Midbrain (tissue), 1 donor: ENCODE measurements at regions not wholly inside any gene's neighbourhood (a gene's known extent, or its start where the extent isn't known, plus 50 kb on each side); places are given as distances from the start of the nearest gene placed in this dataset.
"Not testable (repeated sequence)": the region's sequence is repeated elsewhere in the genome, so short reads cannot be mapped to it uniquely, and the experiment has no call there.

Source experiments
- DNase-seq: peaks from one replicate; lab custom pipeline; 2025; lab: John Stamatoyannopoulos, UW

DNA sequence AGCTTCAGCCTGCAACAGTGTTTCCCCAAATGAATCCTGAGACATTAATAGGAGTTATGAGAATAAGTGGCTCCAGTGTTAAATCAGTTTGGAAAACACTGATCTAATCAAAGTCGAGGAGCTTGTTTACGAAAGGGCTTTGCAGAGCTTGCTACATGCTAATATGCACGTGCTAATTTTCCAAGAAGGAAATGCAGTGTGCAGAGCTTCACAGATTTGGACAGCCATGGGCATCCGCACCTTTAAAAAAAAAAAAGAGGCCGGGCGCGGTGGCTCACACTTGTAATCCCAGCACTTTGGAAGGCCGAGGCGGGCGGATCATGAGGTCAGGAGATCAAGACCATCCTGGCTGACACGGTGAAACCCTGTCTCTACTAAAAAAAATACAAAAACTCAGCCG, 79.7 kb upstream of the LMO2 start:
- not testable (repeated sequence) for DNase-seq

DNA sequence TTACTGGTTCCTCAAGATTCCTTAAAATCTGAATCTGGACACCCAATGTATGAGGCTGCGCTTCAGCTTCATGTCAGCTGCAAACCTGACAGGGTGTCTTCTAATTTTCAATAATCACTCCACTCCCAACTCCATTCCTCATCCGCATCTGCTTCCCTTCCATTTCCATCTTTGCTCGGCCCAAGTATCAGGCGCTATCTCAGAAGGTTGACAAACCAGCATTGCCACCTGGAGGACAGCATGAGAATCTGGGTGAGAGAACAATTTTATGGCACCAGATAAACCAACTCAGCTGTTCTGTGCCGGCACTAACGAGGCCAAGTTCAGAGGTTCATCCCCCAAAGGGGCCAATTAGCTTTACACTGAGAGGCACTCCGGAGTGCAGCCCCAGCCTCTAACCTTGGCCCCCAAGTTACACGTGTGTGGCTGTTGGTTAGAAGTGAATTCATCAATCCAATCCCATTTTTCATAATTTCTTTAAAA, 79.1 kb upstream of the LMO2 start:
- peak; percentile 50 for DNase-seq

DNA sequence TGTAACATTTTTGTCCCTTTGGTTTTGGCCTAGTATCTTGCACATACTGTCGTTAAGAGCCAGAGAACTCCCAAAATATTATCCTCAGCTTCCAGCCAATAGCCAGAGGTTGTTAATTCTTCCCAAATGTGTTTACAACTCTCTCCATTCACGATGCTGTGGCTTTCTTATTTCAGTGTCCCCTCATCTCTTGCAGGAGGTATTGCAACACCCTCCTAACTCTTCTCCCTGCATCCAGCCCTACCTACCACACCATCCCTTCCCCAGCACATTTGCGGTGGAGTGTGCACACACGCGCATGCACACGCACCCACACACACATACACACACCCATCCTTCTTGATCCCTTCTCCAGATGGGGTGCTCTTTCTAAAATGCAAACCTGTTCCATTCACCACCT, 75.6 kb upstream of the LMO2 start:
- DNase-seq = no peak

DNA sequence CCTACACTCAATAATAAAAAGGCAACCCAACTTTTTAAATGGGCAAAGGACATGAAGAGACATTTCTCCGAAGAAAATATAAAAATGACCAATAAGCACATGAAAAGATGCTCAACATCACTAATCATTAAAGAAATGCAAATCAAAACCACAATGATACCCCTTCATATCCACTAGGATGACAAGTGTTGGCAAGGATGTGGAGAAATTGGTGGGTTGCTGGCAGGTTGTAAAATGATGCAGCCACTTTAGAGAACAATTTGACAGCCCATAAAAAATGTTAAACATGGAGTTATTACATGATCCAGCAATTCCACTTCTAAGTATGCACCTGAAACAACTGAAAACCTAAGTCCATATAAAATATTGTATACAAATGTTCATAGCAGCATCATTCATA, 73.2 kb upstream of the LMO2 start:
- DNase-seq = no peak

DNA sequence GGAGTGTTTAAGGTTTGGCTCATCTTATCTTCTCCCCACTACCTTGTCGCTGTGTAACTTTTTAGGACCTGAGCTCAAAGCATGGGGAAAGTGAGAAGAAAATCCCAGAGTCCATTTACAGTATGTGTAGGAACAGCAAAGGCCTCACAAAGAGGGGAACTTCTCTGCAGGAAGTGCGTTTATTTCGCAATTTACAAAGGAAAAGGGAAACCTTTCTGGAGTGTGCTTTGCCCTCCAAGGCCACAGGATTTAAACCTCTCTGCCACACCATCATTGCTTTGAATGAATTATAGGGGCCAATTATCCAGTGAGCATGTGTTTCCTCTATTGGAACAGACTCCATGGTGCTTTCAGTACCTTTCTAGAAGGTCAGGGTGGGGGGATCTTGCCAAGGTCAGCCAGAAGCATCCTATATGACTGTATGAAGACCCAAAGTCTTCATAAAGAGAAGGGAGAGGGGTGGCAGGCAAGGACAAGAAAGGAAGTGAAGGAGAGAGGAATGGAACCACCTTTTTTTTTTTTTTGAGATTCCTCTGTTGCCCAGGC, 68.1 kb upstream of the LMO2 start:
- DNase-seq = no peak

- no peak for DNase-seq
These were observed 65.5 kb upstream of the LMO2 start for GRCh38 chr11:33957304-33957917.

DNA sequence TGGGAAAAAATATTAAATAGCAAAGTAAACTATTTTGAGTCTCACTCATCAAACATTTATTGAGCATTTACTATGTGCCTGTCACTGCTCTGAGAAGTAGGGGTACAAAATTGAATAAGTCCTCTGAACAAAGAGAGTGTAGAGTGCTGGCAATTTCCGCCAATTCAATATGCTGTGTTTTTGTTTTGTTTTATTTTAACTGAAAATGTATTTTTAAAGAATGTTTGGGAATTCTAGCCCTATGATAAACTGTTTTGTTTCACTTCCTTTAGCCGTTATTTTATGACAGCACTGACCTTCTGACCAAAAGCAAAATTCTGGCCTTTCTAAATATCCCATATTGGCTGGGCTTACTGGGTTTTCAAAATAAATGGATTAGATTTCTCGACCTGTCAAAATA, 64.7 kb upstream of the LMO2 start:
- no peak for DNase-seq

- DNase-seq = no peak
These were observed 61.4 kb upstream of the LMO2 start for GRCh38 chr11:33953289-33953688.

DNA sequence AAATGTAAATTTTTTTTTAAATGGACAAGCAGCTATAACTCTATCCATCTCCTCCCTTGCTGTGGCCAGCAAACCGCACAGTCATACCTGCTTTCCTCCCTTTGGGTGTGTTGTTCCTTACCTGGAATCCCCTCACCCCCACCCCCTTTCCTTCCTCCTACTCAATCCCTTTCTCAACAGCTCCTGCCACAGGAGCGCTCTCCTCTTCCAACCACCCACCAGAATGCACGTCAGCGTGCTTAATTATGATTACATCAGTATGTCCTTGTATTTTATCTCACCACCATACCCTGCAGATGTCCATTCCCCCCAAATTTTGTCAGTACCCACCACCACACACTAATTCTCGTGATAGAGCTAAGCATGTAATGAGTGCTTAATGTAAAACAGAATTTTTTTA, 60.9 kb upstream of the LMO2 start:
- no peak for DNase-seq

DNA sequence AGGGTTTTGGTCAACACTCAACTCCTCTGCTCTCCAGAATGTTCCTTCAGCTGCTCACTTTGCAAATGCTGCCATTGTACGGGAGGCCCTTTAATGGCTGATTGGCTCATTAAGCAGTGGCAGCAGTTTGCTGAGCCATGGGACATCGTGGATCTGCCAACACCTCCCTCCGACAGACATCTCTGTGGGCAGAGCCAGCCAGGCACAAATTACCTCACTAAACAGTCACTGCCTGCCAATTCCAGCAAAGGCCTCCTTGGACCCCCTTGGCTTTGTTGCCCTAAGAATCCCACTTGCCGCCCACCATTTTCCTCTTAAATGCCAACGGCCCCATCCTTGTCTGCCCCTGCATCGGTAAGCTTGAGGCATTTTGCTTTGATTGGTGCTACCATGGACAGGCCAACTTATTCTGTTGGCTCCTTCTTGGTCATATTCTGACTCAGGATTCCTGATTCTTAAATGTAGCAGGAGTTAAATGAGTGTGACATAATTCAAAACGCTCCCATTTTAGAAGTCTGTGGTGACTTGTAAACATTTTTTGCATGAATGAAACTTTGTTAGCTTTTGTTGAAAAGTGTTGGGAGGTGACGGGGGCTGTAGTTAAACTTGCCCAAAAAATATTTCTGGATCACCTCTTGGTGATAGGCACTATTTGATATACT, 57.5 kb upstream of the LMO2 start:
- no peak for DNase-seq

GRCh38 chr11:33948494-33948893, 56.6 kb upstream of the LMO2 start:
- no peak for DNase-seq

DNA sequence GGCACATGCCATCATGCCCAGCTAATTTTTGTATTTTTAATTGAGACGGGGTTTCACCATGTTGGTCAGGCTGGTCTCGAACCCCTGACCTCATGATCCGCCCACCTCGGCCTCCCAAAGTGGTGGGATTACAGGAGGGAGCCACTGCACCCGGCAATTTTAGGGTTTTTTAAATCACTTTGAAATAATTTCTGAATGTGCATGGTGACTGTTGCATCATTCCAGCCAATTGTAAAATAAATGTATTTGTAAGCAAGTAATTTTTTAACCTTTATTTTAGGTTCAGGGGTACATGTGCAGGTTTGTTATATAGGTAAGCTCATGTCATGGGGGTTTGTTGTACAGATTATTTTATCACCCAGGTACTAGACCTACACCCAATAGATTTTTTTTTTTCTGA, 56.0 kb upstream of the LMO2 start:
- not testable (repeated sequence) for DNase-seq

DNA sequence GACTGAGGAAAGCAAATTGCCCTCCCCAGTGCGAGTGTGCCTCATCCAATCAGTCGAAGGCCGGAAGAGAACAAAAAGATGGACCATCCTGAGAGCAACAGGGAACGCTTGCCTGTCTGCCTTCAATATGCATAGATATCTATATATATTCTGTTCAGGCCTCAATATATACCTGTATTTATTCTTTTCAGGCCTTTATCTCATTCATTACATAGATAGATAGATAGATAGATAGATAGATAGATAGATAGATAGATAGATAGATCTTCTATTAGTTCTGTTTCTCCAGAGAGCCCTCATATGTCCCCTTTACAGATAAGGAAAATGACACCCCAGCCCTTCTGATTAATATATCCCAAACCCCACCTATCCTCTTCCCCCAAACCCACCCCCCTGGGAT, 55.1 kb upstream of the LMO2 start:
- no peak for DNase-seq

DNA sequence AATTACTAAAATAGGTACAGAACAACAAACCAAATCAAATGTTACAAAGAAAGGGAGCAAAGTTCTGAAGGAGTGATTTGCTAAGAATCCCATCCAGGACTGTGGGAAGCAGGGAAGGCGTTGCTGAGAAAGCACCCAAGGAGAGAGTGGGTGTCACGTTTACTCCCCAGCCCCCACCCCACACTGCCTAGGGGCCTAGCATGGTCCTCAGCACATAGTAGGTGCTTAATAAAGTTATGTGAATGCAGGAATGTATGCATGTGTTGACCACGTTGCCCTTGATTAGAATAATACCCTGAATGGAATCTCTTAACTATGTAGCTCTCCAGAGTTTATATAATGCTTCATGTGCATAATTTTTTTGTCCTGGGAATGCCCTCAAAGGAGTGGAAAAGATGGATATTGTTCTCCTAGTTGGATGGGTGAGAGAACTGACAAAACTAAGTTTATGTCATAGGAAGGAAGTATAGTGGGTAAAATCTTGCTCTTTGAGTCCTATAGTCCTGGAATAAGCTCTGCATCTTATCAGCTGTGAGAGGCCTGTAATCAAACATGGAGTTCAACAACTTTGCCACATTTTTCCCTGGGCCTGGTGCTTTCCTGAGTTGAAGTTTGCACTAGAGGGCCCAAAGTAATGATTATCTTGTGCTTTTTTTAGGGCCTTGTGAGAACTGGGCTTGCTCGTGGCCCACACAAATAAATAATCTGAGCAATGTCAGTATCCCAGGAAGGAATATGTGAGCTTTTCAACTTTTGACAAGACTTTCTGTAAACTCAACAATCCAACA, 53.8 kb upstream of the LMO2 start:
- DNase-seq = no peak

DNA sequence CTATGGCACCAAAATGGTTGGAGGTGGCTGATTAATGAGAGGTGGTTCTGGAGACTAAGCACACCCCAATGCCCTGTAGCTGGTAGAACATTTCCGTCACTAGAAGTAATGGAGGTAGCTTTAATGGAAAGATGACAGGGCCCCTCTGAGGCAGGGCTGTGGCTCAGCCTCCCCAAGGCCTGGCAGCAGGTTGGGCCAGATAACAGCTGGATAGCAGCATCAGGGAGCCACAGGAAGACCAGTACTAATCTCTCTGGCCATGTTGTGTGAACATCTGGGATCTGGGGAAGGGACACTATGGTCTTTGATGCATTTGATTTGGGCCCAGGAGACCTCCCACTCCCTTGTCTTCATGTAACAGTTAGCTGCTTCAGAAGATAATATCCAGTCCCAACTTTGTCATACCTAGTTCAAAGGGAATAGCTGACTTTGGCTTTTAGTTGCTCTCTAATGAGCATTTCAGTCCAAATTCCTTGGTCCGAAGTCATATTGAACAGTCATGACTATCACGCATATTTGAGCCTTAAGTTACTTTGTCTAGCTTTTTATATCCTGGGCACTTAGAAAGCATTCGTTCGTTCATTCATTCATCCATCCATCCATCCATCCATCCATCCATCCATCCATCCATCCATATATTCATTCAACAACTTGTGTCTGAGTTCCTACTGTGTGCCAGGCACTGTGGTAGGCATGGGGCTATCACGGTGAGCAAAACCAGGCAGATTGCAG, 53.0 kb upstream of the LMO2 start:
- DNase-seq = no peak

- DNase-seq = no peak
These were observed 52.4 kb upstream of the LMO2 start for GRCh38 chr11:33944345-33944692.

GRCh38 chr11:33942954-33943353, 51.1 kb upstream of the LMO2 start:
- no peak for DNase-seq

GRCh38 chr11:33941637-33942160, 49.8 kb upstream of the LMO2 start:
- no peak for DNase-seq
